Endothelial cell of umbilical vein (primary cell): ENCODE measurements at regions not wholly inside any gene's neighbourhood (a gene's known extent, or its start where the extent isn't known, plus 50 kb on each side); places are given as distances from the start of the nearest gene placed in this dataset.

Source experiments
- BruUV-seq: library from RNA; stranded (reverse); fragments of 400-500 nt; replicated peaks from 2 replicates; lab custom pipeline; 2021; lab: Mats Ljungman, UMichigan
- CTCF ChIA-PET: fragments of 300-600, 350-600 bp; sonication (Branson Sonifier 250); formaldehyde crosslinking; loops from one replicate; lab custom pipeline; 2021; ENCODE audit warnings: antibody characterized with exemption, inconsistent platforms; lab: Charles Lee
- POLR2A ChIA-PET: fragments of 300-600, 350-600 bp; sonication (Branson Sonifier 250); formaldehyde crosslinking; loops from one replicate; lab custom pipeline; 2021; ENCODE audit warnings: antibody characterized with exemption, inconsistent platforms; lab: Charles Lee
- DNase-seq: peaks from one replicate; pipeline ENCODE4 v3.0.0-alpha.2; 2011; ENCODE audit warnings: low read depth, low spot score
- FAIRE-seq: peaks from 2 replicates; lab custom pipeline; 2011; peaks lifted over from hg19 to GRCh38; lab: Jason Lieb, UNC
- H2AFZ ChIP-seq: 2 replicates; pipeline ENCODE4 v1.6.0; 2012; ENCODE audit warnings: low read depth, low read length, control low read depth, inconsistent platforms
- H3K27ac ChIP-seq: 2 replicates; pipeline ENCODE4 v1.5.1; 2011; ENCODE audit warnings: low read depth, mild to moderate bottlenecking, control low read depth, low read length, moderate library complexity; ENCODE audit not compliant: insufficient read depth
- H3K27me3 ChIP-seq, 2 experiments: 2 replicates each; pipeline versions ENCODE4 v1.6.0 to v1.6.1; 2011; ENCODE audit warnings: low read length in 2 of 2, mixed read lengths in 1 of 2; ENCODE audit not compliant: control insufficient read depth in 2 of 2, insufficient read depth in 2 of 2
- H3K36me3 ChIP-seq, 2 experiments: 2 replicates in 1 of 2; 3 replicates in 1 of 2; pipeline ENCODE4 v1.5.1; 2011; ENCODE audit warnings: low read length in 2 of 2, mild to moderate bottlenecking in 1 of 2, moderate library complexity in 1 of 2; ENCODE audit not compliant: control insufficient read depth in 2 of 2, insufficient read depth in 2 of 2; ENCODE audit errors: extremely low read depth in 1 of 2
- H3K4me1 ChIP-seq: 3 replicates; pipeline ENCODE4 v1.5.1; 2011; ENCODE audit warnings: mild to moderate bottlenecking, low read length; ENCODE audit not compliant: control insufficient read depth, insufficient read depth; ENCODE audit errors: extremely low read depth
- H3K4me2 ChIP-seq: 2 replicates; pipeline ENCODE4 v1.6.1; 2011; ENCODE audit warnings: low read length, control low read depth, mixed read lengths; ENCODE audit not compliant: insufficient read depth
- H3K4me3 ChIP-seq, 3 experiments: fragments of 200-600 bp in 1 of 3; sonication (generic), shearing (Covaris generic) in 1 of 3; replicated peaks in 1 of 3; 2 replicates each; pipeline ENCODE4 v1.5.1; 2011 to 2016; ENCODE audit warnings: control low read depth in 3 of 3, low read length in 3 of 3, mild to moderate bottlenecking in 2 of 3, inconsistent platforms in 1 of 3, low read depth in 1 of 3, moderate library complexity in 1 of 3; ENCODE audit not compliant: insufficient read depth in 1 of 3
- H3K79me2 ChIP-seq: 2 replicates; pipeline ENCODE4 v1.6.0; 2012; ENCODE audit warnings: low read length, inconsistent platforms; ENCODE audit not compliant: control insufficient read depth, insufficient read depth
- H3K9ac ChIP-seq: replicated peaks from 2 replicates; pipeline ENCODE3; 2011; ENCODE audit warnings: low read length, control low read depth; ENCODE audit not compliant: insufficient read depth; ENCODE audit errors: extremely low read depth
- H3K9me1 ChIP-seq: replicated peaks from 3 replicates; pipeline ENCODE4 v1.6.0; 2011; ENCODE audit warnings: mild to moderate bottlenecking, low read length; ENCODE audit not compliant: control insufficient read depth, insufficient read depth; ENCODE audit errors: extremely low read depth
- H3K9me3 ChIP-seq: replicated peaks from 2 replicates; pipeline ENCODE4 v1.5.1; 2012; ENCODE audit warnings: low read length, inconsistent platforms; ENCODE audit not compliant: control insufficient read depth, insufficient read depth
- H4K20me1 ChIP-seq: replicated peaks from 2 replicates; pipeline ENCODE3; 2011; ENCODE audit warnings: mild to moderate bottlenecking, low read length; ENCODE audit not compliant: control insufficient read depth, insufficient read depth; ENCODE audit errors: extremely low read depth
- EZH2 ChIP-seq: IDR thresholded peaks from 2 replicates; pipeline ENCODE4 v1.6.1; 2012; ENCODE audit warnings: borderline replicate concordance, low read depth, mild to moderate bottlenecking, moderate library complexity, low read length, inconsistent platforms; ENCODE audit not compliant: severe bottlenecking
- FOS ChIP-seq: IDR thresholded peaks from 2 replicates; pipeline ENCODE4 v1.6.1; 2011; ENCODE audit warnings: mild to moderate bottlenecking, low read length, moderate library complexity, borderline replicate concordance; ENCODE audit not compliant: insufficient read depth
- GATA2 ChIP-seq: IDR thresholded peaks from 2 replicates; pipeline ENCODE4 v1.7.0; 2011; ENCODE audit warnings: low read depth, mild to moderate bottlenecking, moderate library complexity, mixed read lengths, low read length; ENCODE audit not compliant: insufficient read length, insufficient read depth
- JUN ChIP-seq: IDR thresholded peaks from 2 replicates; pipeline ENCODE4 v1.6.1; 2011; ENCODE audit warnings: borderline replicate concordance, low read depth; ENCODE audit not compliant: insufficient read length, insufficient read depth
- MYC ChIP-seq: IDR thresholded peaks from one replicate; pipeline ENCODE4 v1.6.1; 2011; ENCODE audit warnings: mild to moderate bottlenecking, low read depth, low read length
- POLR2A ChIP-seq: IDR thresholded peaks from 2 replicates; pipeline ENCODE4 v1.6.1; 2012; ENCODE audit warnings: low read depth, mild to moderate bottlenecking, control low read depth, low read length
- POLR2AphosphoS5 ChIP-seq: IDR thresholded peaks from 2 replicates; pipeline ENCODE4 v1.6.1; 2012; ENCODE audit warnings: low read depth, mild to moderate bottlenecking, control low read depth, low read length, moderate library complexity; ENCODE audit not compliant: insufficient read depth
- dilution Hi-C: fragments of 300-500 bp; cut with MboI; formaldehyde crosslinking; loops from one replicate; pipeline ENCODE4 v1.15.0; 2019; ENCODE audit warnings: low sequenced_read_pairs; ENCODE audit not compliant: extremely low pct_ligation_motif_present
- intact Hi-C: fragments of 100-400 bp; cut with micrococcal nuclease; formaldehyde crosslinking; loops from one replicate; pipeline ENCODE4 v1.10.0; 2022
- TF ChIP-seq, protein P1 (sequence below): IDR thresholded peaks from 2 replicates; pipeline ENCODE4 v1.6.1; 2011; ENCODE audit not compliant: insufficient read depth, insufficient read length
- TF ChIP-seq, protein P2 (sequence below), 2 donors: IDR thresholded peaks; 1 replicate in 1 of 2; 2 replicates in 1 of 2; pipeline ENCODE4 v1.5.1; 2011; ENCODE audit warnings: low read length in 2 of 2, mild to moderate bottlenecking in 2 of 2, moderate library complexity in 2 of 2, control low read depth in 1 of 2, inconsistent platforms in 1 of 2, low read depth in 1 of 2; ENCODE audit not compliant: insufficient read depth in 1 of 2; ENCODE audit errors: extremely low read depth in 1 of 2

DNA sequence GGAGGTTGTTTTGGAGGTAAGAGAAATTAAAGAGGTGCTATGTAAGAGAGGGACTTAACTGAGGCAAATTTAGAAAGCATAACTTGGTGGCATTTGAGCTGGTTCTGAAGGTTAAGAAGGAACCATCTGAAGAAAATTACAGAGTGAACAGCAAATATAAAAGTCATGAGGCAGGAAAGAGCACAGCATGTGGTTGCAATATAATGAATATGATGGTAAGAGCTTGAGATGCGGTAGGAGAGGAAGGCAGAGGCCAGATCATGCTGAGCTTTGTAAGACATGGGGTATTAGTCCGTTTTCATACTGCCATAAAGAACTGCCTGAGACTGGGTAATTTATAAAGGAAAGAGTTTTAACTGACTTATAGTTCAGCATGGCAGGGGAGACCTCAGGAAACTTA, 279.1 kb downstream of the UTRN start:
- H3K27me3 ChIP-seq = no peaks in the 10 kb centered on the region
- H3K9me3 ChIP-seq = no peaks in the 10 kb centered on the region
- no peak overlapping the region for H3K4me3 ChIP-seq
- dilution Hi-C loops = no loop called here
- TF ChIP-seq POLR2AphosphoS5 (no peak), GATA2 (no peak), MYC (no peak), FOS (no peak), JUN (no peak), POLR2A (no peak), EZH2 (no peak)
- TF ChIP-seq, protein P1, sequence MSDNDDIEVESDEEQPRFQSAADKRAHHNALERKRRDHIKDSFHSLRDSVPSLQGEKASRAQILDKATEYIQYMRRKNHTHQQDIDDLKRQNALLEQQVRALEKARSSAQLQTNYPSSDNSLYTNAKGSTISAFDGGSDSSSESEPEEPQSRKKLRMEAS = no peak
- TF ChIP-seq, protein P2, sequence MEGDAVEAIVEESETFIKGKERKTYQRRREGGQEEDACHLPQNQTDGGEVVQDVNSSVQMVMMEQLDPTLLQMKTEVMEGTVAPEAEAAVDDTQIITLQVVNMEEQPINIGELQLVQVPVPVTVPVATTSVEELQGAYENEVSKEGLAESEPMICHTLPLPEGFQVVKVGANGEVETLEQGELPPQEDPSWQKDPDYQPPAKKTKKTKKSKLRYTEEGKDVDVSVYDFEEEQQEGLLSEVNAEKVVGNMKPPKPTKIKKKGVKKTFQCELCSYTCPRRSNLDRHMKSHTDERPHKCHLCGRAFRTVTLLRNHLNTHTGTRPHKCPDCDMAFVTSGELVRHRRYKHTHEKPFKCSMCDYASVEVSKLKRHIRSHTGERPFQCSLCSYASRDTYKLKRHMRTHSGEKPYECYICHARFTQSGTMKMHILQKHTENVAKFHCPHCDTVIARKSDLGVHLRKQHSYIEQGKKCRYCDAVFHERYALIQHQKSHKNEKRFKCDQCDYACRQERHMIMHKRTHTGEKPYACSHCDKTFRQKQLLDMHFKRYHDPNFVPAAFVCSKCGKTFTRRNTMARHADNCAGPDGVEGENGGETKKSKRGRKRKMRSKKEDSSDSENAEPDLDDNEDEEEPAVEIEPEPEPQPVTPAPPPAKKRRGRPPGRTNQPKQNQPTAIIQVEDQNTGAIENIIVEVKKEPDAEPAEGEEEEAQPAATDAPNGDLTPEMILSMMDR (IDR thresholded peaks at IDR 0.05; ENCODE audit: extremely low read depth in 1 of 2, insufficient read depth in 1 of 2, low read depth in 1 of 2, low read length in 2 of 2) = no peak
- intact Hi-C loops = no loop called here
- ChIA-PET CTCF (no interaction called here), POLR2A (no interaction called here)
- no peak for DNase-seq
- no peak overlapping the region for H3K4me2 ChIP-seq
- no peak overlapping the region for H3K27ac ChIP-seq
- peaks cover 2% of the 10 kb centered on the region in 2 experiments for H3K36me3 ChIP-seq
- no peak overlapping the region for H2AFZ ChIP-seq
- no peaks in the 10 kb centered on the region for H4K20me1 ChIP-seq
- H3K9ac ChIP-seq = no peak overlapping the region
- H3K4me1 ChIP-seq = peaks cover 22% of the 10 kb centered on the region
- BruUV-seq = no TSS peak
- FAIRE-seq = no peak
- H3K79me2 ChIP-seq = no peaks in the 10 kb centered on the region
- H3K9me1 ChIP-seq = no peaks in the 10 kb centered on the region
